ENCODE measurements at regions not wholly inside any gene's neighbourhood (a gene's known extent, or its start where the extent isn't known, plus 50 kb on each side); places are given as distances from the start of the nearest gene placed in this dataset.

GRCh38 chr3:113129168-113129567 lies 82.2 kb upstream of the BOC start:
- Histone ChIP-seq H3K36me3 (ENCODE audit: control insufficient read depth, insufficient read depth, low read length) (no peaks in the 10 kb centered on the region), H3K9me3 (ENCODE audit: control insufficient read depth in 2 of 2, low read length in 2 of 2) (no peaks in the 10 kb centered on the region), H3K27me3 (ENCODE audit: control insufficient read depth, insufficient read depth, low read length) (no peaks in the 10 kb centered on the region), H3K4me3 (ENCODE audit: low read depth, low read length) (no peak overlapping the region), H3K4me1 (ENCODE audit: control insufficient read depth, insufficient read depth, low read length, poor library complexity, severe bottlenecking) (no peaks in the 10 kb centered on the region), H3K27ac (ENCODE audit: insufficient read depth, low read length, poor library complexity, severe bottlenecking) (no peak overlapping the region)
- Mint-ChIP-seq H3K4me1 (no peaks in the 10 kb centered on the region), H3K4me3 (no peak overlapping the region), H3K36me3 (peaks cover 5% of the 10 kb centered on the region), H3K27ac (no peak overlapping the region), H3K9me3 (peaks cover 0 to 4% (median 0%) of the 10 kb centered on the region in 7 donors), H3K27me3 (no peaks in the 10 kb centered on the region)
- DNase-seq (no peak), ATAC-seq (ENCODE audit: low read depth in 2 of 2) (no peak)

- Mint-ChIP-seq H3K36me3 (peaks cover 5% of the 10 kb centered on the region), H3K27me3 (no peaks in the 10 kb centered on the region), H3K9me3 (peaks cover 0 to 5% (median 0%) of the 10 kb centered on the region in 7 donors), H3K4me3 (no peak overlapping the region), H3K27ac (no peak overlapping the region), H3K4me1 (peaks cover 0 to 3% (median 0%) of the 10 kb centered on the region in 4 donors)
- Histone ChIP-seq H3K27me3 (ENCODE audit: control insufficient read depth, insufficient read depth, low read length) (peaks cover 2% of the 10 kb centered on the region), H3K4me1 (ENCODE audit: control insufficient read depth, insufficient read depth, low read length, poor library complexity, severe bottlenecking) (no peaks in the 10 kb centered on the region), H3K9me3 (ENCODE audit: control insufficient read depth in 2 of 2, low read length in 2 of 2) (peaks cover 0 to 1% of the 10 kb centered on the region in 2 experiments), H3K27ac (ENCODE audit: insufficient read depth, low read length, poor library complexity, severe bottlenecking) (no peak overlapping the region), H3K36me3 (ENCODE audit: control insufficient read depth, insufficient read depth, low read length) (no peaks in the 10 kb centered on the region), H3K4me3 (ENCODE audit: low read depth, low read length) (no peak overlapping the region)
- DNase-seq (no peak), ATAC-seq (ENCODE audit: low read depth in 2 of 2) (no peak)
Observed at GRCh38 chr3:113132571-113132996, 78.8 kb upstream of the BOC start.

- Histone ChIP-seq H3K27me3 (ENCODE audit: control insufficient read depth, insufficient read depth, low read length) (peaks cover 2% of the 10 kb centered on the region), H3K4me3 (ENCODE audit: low read depth, low read length) (no peak overlapping the region), H3K36me3 (ENCODE audit: control insufficient read depth, insufficient read depth, low read length) (no peaks in the 10 kb centered on the region), H3K27ac (ENCODE audit: insufficient read depth, low read length, poor library complexity, severe bottlenecking) (no peak overlapping the region), H3K9me3 (ENCODE audit: control insufficient read depth in 2 of 2, low read length in 2 of 2) (peaks cover 0 to 1% of the 10 kb centered on the region in 2 experiments), H3K4me1 (ENCODE audit: control insufficient read depth, insufficient read depth, low read length, poor library complexity, severe bottlenecking) (no peaks in the 10 kb centered on the region)
- no peaks in the 10 kb centered on the region for H3K27me3 Mint-ChIP-seq
- peaks cover 0 to 3% (median 0%) of the 10 kb centered on the region in 4 donors for H3K4me1 Mint-ChIP-seq
- peaks cover 0 to 5% (median 0%) of the 10 kb centered on the region in 7 donors for H3K9me3 Mint-ChIP-seq
- no peak for DNase-seq
- ATAC-seq (ENCODE audit: low read depth in 2 of 2): no peak
- peaks cover 5% of the 10 kb centered on the region for H3K36me3 Mint-ChIP-seq
- no peak overlapping the region for H3K4me3 Mint-ChIP-seq
- H3K27ac Mint-ChIP-seq: no peak overlapping the region
Observed at GRCh38 chr3:113133140-113133539, 78.2 kb upstream of the BOC start.

- no peak overlapping the region for H3K4me3 Mint-ChIP-seq
- H3K27me3 Mint-ChIP-seq: no peaks in the 10 kb centered on the region
- H3K36me3 ChIP-seq (ENCODE audit: control insufficient read depth, insufficient read depth, low read length): no peaks in the 10 kb centered on the region
- H3K27me3 ChIP-seq (ENCODE audit: control insufficient read depth, insufficient read depth, low read length): peaks cover 2% of the 10 kb centered on the region
- ATAC-seq (ENCODE audit: low read depth in 2 of 2) (no peak), DNase-seq (peak in 1 of 3 donors; percentile 4)
- H3K4me1 ChIP-seq (ENCODE audit: control insufficient read depth, insufficient read depth, low read length, poor library complexity, severe bottlenecking): no peaks in the 10 kb centered on the region
- H3K36me3 Mint-ChIP-seq: no peaks in the 10 kb centered on the region
- no peak overlapping the region for H3K27ac Mint-ChIP-seq
- no peak overlapping the region for H3K27ac ChIP-seq (ENCODE audit: insufficient read depth, low read length, poor library complexity, severe bottlenecking)
- peaks cover 0 to 1% of the 10 kb centered on the region in 2 experiments for H3K9me3 ChIP-seq (ENCODE audit: control insufficient read depth in 2 of 2, low read length in 2 of 2)
- no peak overlapping the region for H3K4me3 ChIP-seq (ENCODE audit: low read depth, low read length)
- peaks cover 0 to 3% (median 0%) of the 10 kb centered on the region in 7 donors for H3K9me3 Mint-ChIP-seq
- peaks cover 0 to 3% (median 0%) of the 10 kb centered on the region in 4 donors for H3K4me1 Mint-ChIP-seq
Observed at GRCh38 chr3:113136071-113136470, 75.3 kb upstream of the BOC start.

- Histone ChIP-seq H3K4me1 (ENCODE audit: control insufficient read depth, insufficient read depth, low read length, poor library complexity, severe bottlenecking) (no peaks in the 10 kb centered on the region), H3K27ac (ENCODE audit: insufficient read depth, low read length, poor library complexity, severe bottlenecking) (no peak overlapping the region), H3K27me3 (ENCODE audit: control insufficient read depth, insufficient read depth, low read length) (peaks cover 2% of the 10 kb centered on the region), H3K9me3 (ENCODE audit: control insufficient read depth in 2 of 2, low read length in 2 of 2) (peaks cover 0 to 1% of the 10 kb centered on the region in 2 experiments), H3K36me3 (ENCODE audit: control insufficient read depth, insufficient read depth, low read length) (no peaks in the 10 kb centered on the region), H3K4me3 (ENCODE audit: low read depth, low read length) (no peak overlapping the region)
- Mint-ChIP-seq H3K27me3 (no peaks in the 10 kb centered on the region), H3K4me1 (peaks cover 0 to 3% (median 0%) of the 10 kb centered on the region in 4 donors), H3K9me3 (peaks cover 0 to 3% (median 0%) of the 10 kb centered on the region in 7 donors), H3K36me3 (no peaks in the 10 kb centered on the region), H3K4me3 (no peak overlapping the region), H3K27ac (peak overlapping the region in 1 of 3 donors; percentile 30)
- DNase-seq (no peak), ATAC-seq (ENCODE audit: low read depth in 2 of 2) (no peak)
Observed at GRCh38 chr3:113136544-113136943, 74.8 kb upstream of the BOC start.

GRCh38 chr3:113138839-113139743 lies 72.3 kb upstream of the BOC start:
- peaks cover 0 to 3% (median 0%) of the 10 kb centered on the region in 4 donors for H3K4me1 Mint-ChIP-seq
- H3K4me1 ChIP-seq (ENCODE audit: control insufficient read depth, insufficient read depth, low read length, poor library complexity, severe bottlenecking): no peaks in the 10 kb centered on the region

GRCh38 chr3:113140876-113141275 lies 70.5 kb upstream of the BOC start:
- Mint-ChIP-seq H3K9me3 (peaks cover 0 to 3% (median 0%) of the 10 kb centered on the region in 7 donors), H3K27ac (no peak overlapping the region), H3K4me1 (peaks cover 0 to 3% (median 0%) of the 10 kb centered on the region in 4 donors), H3K4me3 (no peak overlapping the region), H3K36me3 (no peaks in the 10 kb centered on the region), H3K27me3 (no peaks in the 10 kb centered on the region)
- H3K27me3 ChIP-seq (ENCODE audit: control insufficient read depth, insufficient read depth, low read length): peaks cover 8% of the 10 kb centered on the region
- no peak overlapping the region for H3K27ac ChIP-seq (ENCODE audit: insufficient read depth, low read length, poor library complexity, severe bottlenecking)
- H3K4me1 ChIP-seq (ENCODE audit: control insufficient read depth, insufficient read depth, low read length, poor library complexity, severe bottlenecking): no peaks in the 10 kb centered on the region
- DNase-seq: no peak
- peaks cover 0 to 1% of the 10 kb centered on the region in 2 experiments for H3K9me3 ChIP-seq (ENCODE audit: control insufficient read depth in 2 of 2, low read length in 2 of 2)
- no peaks in the 10 kb centered on the region for H3K36me3 ChIP-seq (ENCODE audit: control insufficient read depth, insufficient read depth, low read length)
- no peak overlapping the region for H3K4me3 ChIP-seq (ENCODE audit: low read depth, low read length)
- ATAC-seq (ENCODE audit: low read depth in 2 of 2): no peak

More at GRCh38 chr3:113138839-113139743, 72.3 kb upstream of the BOC start:
- Mint-ChIP-seq H3K9me3 (peaks cover 0 to 3% (median 0%) of the 10 kb centered on the region in 7 donors), H3K36me3 (no peaks in the 10 kb centered on the region), H3K4me3 (no peak overlapping the region), H3K27me3 (no peaks in the 10 kb centered on the region), H3K27ac (no peak overlapping the region)
- no peak overlapping the region for H3K4me3 ChIP-seq (ENCODE audit: low read depth, low read length)
- H3K27ac ChIP-seq (ENCODE audit: insufficient read depth, low read length, poor library complexity, severe bottlenecking): no peak overlapping the region
- ATAC-seq (ENCODE audit: low read depth in 2 of 2): no peak
- H3K27me3 ChIP-seq (ENCODE audit: control insufficient read depth, insufficient read depth, low read length): peaks cover 5% of the 10 kb centered on the region
- DNase-seq: no peak
- no peaks in the 10 kb centered on the region for H3K36me3 ChIP-seq (ENCODE audit: control insufficient read depth, insufficient read depth, low read length)
- peaks cover 0 to 1% of the 10 kb centered on the region in 2 experiments for H3K9me3 ChIP-seq (ENCODE audit: control insufficient read depth in 2 of 2, low read length in 2 of 2)

Data from CD4-positive, CD25-positive, alpha-beta regulatory T cell (primary cell).